ENCODE measurements at regions not wholly inside any gene's neighbourhood (a gene's known extent, or its start where the extent isn't known, plus 50 kb on each side); places are given as distances from the start of the nearest gene placed in this dataset.

GRCh38 chrX:40912166-40912565 is 173.1 kb upstream of the USP9X start:
- Histone ChIP-seq H3K79me2 (ENCODE audit: control insufficient read depth, insufficient read depth, low read length) (no peaks in the 10 kb centered on the region), H3K27ac (ENCODE audit: control insufficient read depth, insufficient read depth, low read length) (peak overlapping the region; percentile 70), H3K4me2 (ENCODE audit: control insufficient read depth, extremely low read depth, insufficient read depth, low read depth, low read length) (peak overlapping the region; percentile 25), H2AFZ (ENCODE audit: control insufficient read depth, low read length) (no peak overlapping the region), H4K20me1 (ENCODE audit: control insufficient read depth, extremely low read depth, insufficient read depth, low read length) (no peaks in the 10 kb centered on the region), H3K9me3 (ENCODE audit: control insufficient read depth, low read depth, low read length) (no peaks in the 10 kb centered on the region), H3K27me3 (ENCODE audit: control insufficient read depth, extremely low read depth, insufficient read depth, low read length) (no peaks in the 10 kb centered on the region), H3K9ac (ENCODE audit: control insufficient read depth, extremely low read depth, insufficient read depth, low read length) (peak overlapping the region; percentile 54), H3K36me3 (ENCODE audit: control insufficient read depth in 2 of 2, extremely low read depth in 1 of 2, insufficient read depth in 2 of 2, low read length in 2 of 2) (no peaks in the 10 kb centered on the region), H3K4me3 (ENCODE audit: control insufficient read depth in 2 of 3, extremely low read depth in 1 of 3, insufficient read depth in 2 of 3, low read depth in 1 of 3, low read length in 3 of 3) (no peak overlapping the region), H3K9me1 (ENCODE audit: control insufficient read depth, extremely low read depth, insufficient read depth, low read length) (no peaks in the 10 kb centered on the region), H3K4me1 (ENCODE audit: control insufficient read depth, extremely low read depth, insufficient read depth, low read length) (peaks cover 34% of the 10 kb centered on the region)
- FAIRE-seq (no peak), DNase-seq (ENCODE audit: low read depth, low spot score) (no peak)
- TF ChIP-seq EZH2 (IDR thresholded peaks at IDR 0.05; ENCODE audit: low read length) = no peak
- TF ChIP-seq CTCF (optimal IDR thresholded peaks at IDR 0.05 in 1 of 3, IDR thresholded peaks at IDR 0.05 in 1 of 3, conservative IDR thresholded peaks at IDR 0.05 in 1 of 3; ENCODE audit: extremely low read depth in 1 of 3, insufficient read depth in 2 of 3, low read length in 3 of 3) = no peak
- dilution Hi-C loops (cut with MboI; ENCODE audit: extremely low pct_ligation_motif_present, low sequenced_read_pairs) = no loop called here

GRCh38 chrX:40912576-40912975 is 172.7 kb upstream of the USP9X start:
- Histone ChIP-seq H3K9ac (ENCODE audit: control insufficient read depth, extremely low read depth, insufficient read depth, low read length) (peak overlapping the region; percentile 54), H3K27me3 (ENCODE audit: control insufficient read depth, extremely low read depth, insufficient read depth, low read length) (no peaks in the 10 kb centered on the region), H3K9me1 (ENCODE audit: control insufficient read depth, extremely low read depth, insufficient read depth, low read length) (no peaks in the 10 kb centered on the region), H3K36me3 (ENCODE audit: control insufficient read depth in 2 of 2, extremely low read depth in 1 of 2, insufficient read depth in 2 of 2, low read length in 2 of 2) (no peaks in the 10 kb centered on the region), H3K4me3 (ENCODE audit: control insufficient read depth in 2 of 3, extremely low read depth in 1 of 3, insufficient read depth in 2 of 3, low read depth in 1 of 3, low read length in 3 of 3) (no peak overlapping the region), H3K79me2 (ENCODE audit: control insufficient read depth, insufficient read depth, low read length) (no peaks in the 10 kb centered on the region), H2AFZ (ENCODE audit: control insufficient read depth, low read length) (no peak overlapping the region), H3K9me3 (ENCODE audit: control insufficient read depth, low read depth, low read length) (no peaks in the 10 kb centered on the region), H3K27ac (ENCODE audit: control insufficient read depth, insufficient read depth, low read length) (peak overlapping the region; percentile 70), H3K4me1 (ENCODE audit: control insufficient read depth, extremely low read depth, insufficient read depth, low read length) (peaks cover 34% of the 10 kb centered on the region), H4K20me1 (ENCODE audit: control insufficient read depth, extremely low read depth, insufficient read depth, low read length) (no peaks in the 10 kb centered on the region), H3K4me2 (ENCODE audit: control insufficient read depth, extremely low read depth, insufficient read depth, low read depth, low read length) (peak overlapping the region; percentile 25)
- FAIRE-seq (peak; percentile 72), DNase-seq (ENCODE audit: low read depth, low spot score) (peak; percentile 80)
- dilution Hi-C loops (cut with MboI; ENCODE audit: extremely low pct_ligation_motif_present, low sequenced_read_pairs) = no loop called here
- TF ChIP-seq EZH2 (IDR thresholded peaks at IDR 0.05; ENCODE audit: low read length) = no peak
- no peak for TF ChIP-seq CTCF (optimal IDR thresholded peaks at IDR 0.05 in 1 of 3, IDR thresholded peaks at IDR 0.05 in 1 of 3, conservative IDR thresholded peaks at IDR 0.05 in 1 of 3; ENCODE audit: extremely low read depth in 1 of 3, insufficient read depth in 2 of 3, low read length in 3 of 3)

Measured in keratinocyte (primary cell).